ENCODE measurements at regions not wholly inside any gene's neighbourhood (a gene's known extent, or its start where the extent isn't known, plus 50 kb on each side); places are given as distances from the start of the nearest gene placed in this dataset.
A peak's percentile ranks its signal among the peaks of the same experiment; 100 is the strongest.

GRCh38 chr2:104685591-104685990 lies 168.3 kb upstream of the POU3F3 start:
- ATAC-seq (ENCODE audit: low FRiP score in 2 of 2) (no peak), DNase-seq (no peak)
- no peaks in the 10 kb centered on the region for H3K9me3 ChIP-seq
- no peaks in the 10 kb centered on the region for H3K4me1 ChIP-seq
- no peak overlapping the region for H3K4me3 ChIP-seq
- WGBS, 2 donors: 70 to 77% methylated on average over 4 of the region's 4 CpGs
- H3K36me3 ChIP-seq: no peaks in the 10 kb centered on the region
- no peaks in the 10 kb centered on the region for H3K27me3 ChIP-seq
- H3K27ac ChIP-seq: no peak overlapping the region
- TF ChIP-seq CTCF (IDR thresholded peaks at IDR 0.05) (no peak), POLR2A (IDR thresholded peaks at IDR 0.05) (no peak)

- no peaks in the 10 kb centered on the region for H3K36me3 ChIP-seq
- H3K27me3 ChIP-seq: no peaks in the 10 kb centered on the region
- peak in 1 of 2 donors; percentile 56 for DNase-seq
- TF ChIP-seq POLR2AphosphoS5 (IDR thresholded peaks at IDR 0.05) (no peak), EP300 (IDR thresholded peaks at IDR 0.05) (no peak), CTCF (IDR thresholded peaks at IDR 0.05) (no peak), POLR2A (IDR thresholded peaks at IDR 0.05) (no peak)
- H3K4me3 ChIP-seq: no peak overlapping the region
- ATAC-seq (ENCODE audit: low FRiP score in 2 of 2): peak in 1 of 2 donors; percentile 17
- no peaks in the 10 kb centered on the region for H3K4me1 ChIP-seq
- no peak overlapping the region for H3K27ac ChIP-seq
- H3K9me3 ChIP-seq: no peaks in the 10 kb centered on the region
- WGBS, 2 donors: 87 to 91% methylated on average over 8 to 9 of the region's 9 CpGs
Measured at GRCh38 chr2:104687147-104687546, 166.8 kb upstream of the POU3F3 start.

GRCh38 chr2:104690255-104690984 lies 163.5 kb upstream of the POU3F3 start:
- H3K4me3 ChIP-seq: no peak overlapping the region
- H3K36me3 ChIP-seq: no peaks in the 10 kb centered on the region
- no peak overlapping the region for H3K27ac ChIP-seq
- no peak for DNase-seq
- H3K4me1 ChIP-seq: no peaks in the 10 kb centered on the region
- peak in 1 of 2 donors; percentile 87 for ATAC-seq (ENCODE audit: low FRiP score in 2 of 2)
- TF ChIP-seq POLR2AphosphoS5 (IDR thresholded peaks at IDR 0.05) (no peak), POLR2A (IDR thresholded peaks at IDR 0.05) (no peak), EP300 (IDR thresholded peaks at IDR 0.05) (no peak), CTCF (IDR thresholded peaks at IDR 0.05) (no peak)
- no peaks in the 10 kb centered on the region for H3K27me3 ChIP-seq
- no peaks in the 10 kb centered on the region for H3K9me3 ChIP-seq
- WGBS, 2 donors: 65 to 69% methylated on average over 7 of the region's 7 CpGs

- DNase-seq: no peak
- Histone ChIP-seq H3K4me1 (no peaks in the 10 kb centered on the region), H3K4me3 (no peak overlapping the region), H3K36me3 (no peaks in the 10 kb centered on the region), H3K27ac (no peak overlapping the region), H3K27me3 (no peaks in the 10 kb centered on the region), H3K9me3 (no peaks in the 10 kb centered on the region)
- TF ChIP-seq CTCF (IDR thresholded peaks at IDR 0.05): no peak
- 89 to 95% methylated on average over 5 of the region's 5 CpGs for WGBS, 2 donors
- ATAC-seq (ENCODE audit: low FRiP score in 2 of 2): no peak
Measured at GRCh38 chr2:104698276-104698675, 155.6 kb upstream of the POU3F3 start.

- Histone ChIP-seq H3K9me3 (no peaks in the 10 kb centered on the region), H3K4me3 (no peak overlapping the region), H3K27me3 (no peaks in the 10 kb centered on the region), H3K4me1 (no peaks in the 10 kb centered on the region), H3K27ac (no peak overlapping the region), H3K36me3 (no peaks in the 10 kb centered on the region)
- WGBS, 2 donors: 87 to 88% methylated on average over 19 of the region's 19 CpGs
- TF ChIP-seq POLR2AphosphoS5 (IDR thresholded peaks at IDR 0.05): no peak
- TF ChIP-seq POLR2A (IDR thresholded peaks at IDR 0.05): no peak
- no peak for TF ChIP-seq EP300 (IDR thresholded peaks at IDR 0.05)
- no peak for TF ChIP-seq CTCF (IDR thresholded peaks at IDR 0.05)
- ATAC-seq (ENCODE audit: low FRiP score in 2 of 2) (no peak), DNase-seq (peak in 1 of 2 donors; percentile 59)
Measured at GRCh38 chr2:104701411-104701911, 152.5 kb upstream of the POU3F3 start.

Measured in upper lobe of left lung (tissue), 6 donors.